ENCODE measurements at regions not wholly inside any gene's neighbourhood (a gene's known extent, or its start where the extent isn't known, plus 50 kb on each side); places are given as distances from the start of the nearest gene placed in this dataset.

GRCh38 chr6:163714179-163714578 is 299.7 kb downstream of the QKI start:
- Histone ChIP-seq H3F3A (ENCODE audit: insufficient read depth) (no peaks in the 10 kb centered on the region), H3K36me3 (ENCODE audit: low read depth) (no peaks in the 10 kb centered on the region), H3K4me2 (ENCODE audit: unreplicated experiment) (no peak overlapping the region), H3K4me1 (ENCODE audit: insufficient read depth) (peaks cover 8% of the 10 kb centered on the region; the same call in 1 of the 2 replicates), H3K9me3 (ENCODE audit: low read depth) (no peaks in the 10 kb centered on the region), H3K9me2 (ENCODE audit: insufficient read depth) (no peaks in the 10 kb centered on the region), H4K20me1 (ENCODE audit: insufficient read depth) (no peaks in the 10 kb centered on the region), H3K4me3 (no peak overlapping the region), H3K9ac (no peak overlapping the region), H2AFZ (no peak overlapping the region), H3K79me2 (ENCODE audit: insufficient read depth) (no peaks in the 10 kb centered on the region), H3K27me3 (replicated peaks; ENCODE audit: insufficient read depth) (no peaks in the 10 kb centered on the region), H3K27ac (no peak overlapping the region)
- no peak for DNase-seq
- TF ChIP-seq EZH2phosphoT487 (IDR thresholded peaks at IDR 0.05; ENCODE audit: insufficient read depth, low read depth) (no peak), EZH2 (IDR thresholded peaks at IDR 0.05; ENCODE audit: insufficient read depth, poor library complexity, severe bottlenecking) (no peak)
- in situ Hi-C loops (cut with MboI) = no loop called here
- 72 to 75% methylated on average over 10 of the region's 10 CpGs for whole genome bisulfite sequencing, 2 experiments (ENCODE audit: low coverage in 1 of 2, low lambda C conversion rate in 2 of 2, missing lambda C conversion rate in 2 of 2)

- TF ChIP-seq EZH2 (IDR thresholded peaks at IDR 0.05; ENCODE audit: insufficient read depth, poor library complexity, severe bottlenecking) (no peak), EZH2phosphoT487 (IDR thresholded peaks at IDR 0.05; ENCODE audit: insufficient read depth, low read depth) (no peak)
- DNase-seq = no peak
- Histone ChIP-seq H3K36me3 (ENCODE audit: low read depth) (no peaks in the 10 kb centered on the region), H3F3A (ENCODE audit: insufficient read depth) (no peaks in the 10 kb centered on the region), H2AFZ (no peak overlapping the region; the same call in 1 of the 2 replicates), H4K20me1 (ENCODE audit: insufficient read depth) (no peaks in the 10 kb centered on the region), H3K27me3 (replicated peaks; ENCODE audit: insufficient read depth) (no peaks in the 10 kb centered on the region), H3K79me2 (ENCODE audit: insufficient read depth) (no peaks in the 10 kb centered on the region), H3K27ac (no peak overlapping the region), H3K9me2 (ENCODE audit: insufficient read depth) (no peaks in the 10 kb centered on the region), H3K4me3 (no peak overlapping the region), H3K4me2 (ENCODE audit: unreplicated experiment) (no peak overlapping the region), H3K9me3 (ENCODE audit: low read depth) (no peaks in the 10 kb centered on the region), H3K4me1 (ENCODE audit: insufficient read depth) (peaks cover 8% of the 10 kb centered on the region; the same call in 1 of the 2 replicates), H3K9ac (no peak overlapping the region)
- in situ Hi-C loops (cut with MboI) = no loop called here
- WGBS, 2 experiments (ENCODE audit: low coverage in 1 of 2, low lambda C conversion rate in 2 of 2, missing lambda C conversion rate in 2 of 2) = 62 to 73% methylated on average over 6 to 8 of the region's 8 CpGs
These were observed 298.5 kb downstream of the QKI start for GRCh38 chr6:163712981-163713380.

- Histone ChIP-seq H3K4me1 (ENCODE audit: insufficient read depth) (peaks cover 8% of the 10 kb centered on the region; the same call in 1 of the 2 replicates), H3K27me3 (replicated peaks; ENCODE audit: insufficient read depth) (no peaks in the 10 kb centered on the region), H3K27ac (no peak overlapping the region), H3K9me3 (ENCODE audit: low read depth) (no peaks in the 10 kb centered on the region), H3K4me3 (peak overlapping the region; percentile 27; the same call in 1 of the 2 replicates), H3K79me2 (ENCODE audit: insufficient read depth) (no peaks in the 10 kb centered on the region), H2AFZ (peak overlapping the region; percentile 48), H3K4me2 (ENCODE audit: unreplicated experiment) (peak overlapping the region; percentile 40), H4K20me1 (ENCODE audit: insufficient read depth) (no peaks in the 10 kb centered on the region), H3F3A (ENCODE audit: insufficient read depth) (no peaks in the 10 kb centered on the region), H3K9me2 (ENCODE audit: insufficient read depth) (no peaks in the 10 kb centered on the region), H3K9ac (no peak overlapping the region), H3K36me3 (ENCODE audit: low read depth) (no peaks in the 10 kb centered on the region)
- TF ChIP-seq EZH2 (IDR thresholded peaks at IDR 0.05; ENCODE audit: insufficient read depth, poor library complexity, severe bottlenecking) (no peak), EZH2phosphoT487 (IDR thresholded peaks at IDR 0.05; ENCODE audit: insufficient read depth, low read depth) (no peak)
- DNase-seq = peak; percentile 24
- 38 to 41% methylated on average over 8 of the region's 8 CpGs for WGBS, 2 experiments (ENCODE audit: low coverage in 1 of 2, low lambda C conversion rate in 2 of 2, missing lambda C conversion rate in 2 of 2)
- in situ Hi-C loops (cut with MboI) = no loop called here
These were observed 298.0 kb downstream of the QKI start for GRCh38 chr6:163712566-163712961.

GRCh38 chr6:163711615-163712565 is 297.4 kb downstream of the QKI start:
- peak; percentile 59 for DNase-seq

More at GRCh38 chr6:163711615-163712565, 297.4 kb downstream of the QKI start:
- no peaks in the 10 kb centered on the region for H3K79me2 ChIP-seq (ENCODE audit: insufficient read depth)
- H3K36me3 ChIP-seq (ENCODE audit: low read depth) = no peaks in the 10 kb centered on the region
- no peaks in the 10 kb centered on the region for H4K20me1 ChIP-seq (ENCODE audit: insufficient read depth)
- H3K27me3 ChIP-seq (replicated peaks; ENCODE audit: insufficient read depth) = no peaks in the 10 kb centered on the region; the same call in 1 of the 2 replicates
- no peak overlapping the region for H3K27ac ChIP-seq
- in situ Hi-C loops (cut with MboI) = no loop called here
- no peaks in the 10 kb centered on the region for H3K9me2 ChIP-seq (ENCODE audit: insufficient read depth)
- no peaks in the 10 kb centered on the region for H3K9me3 ChIP-seq (ENCODE audit: low read depth)
- TF ChIP-seq EZH2phosphoT487 (IDR thresholded peaks at IDR 0.05; ENCODE audit: insufficient read depth, low read depth) (no peak), EZH2 (IDR thresholded peaks at IDR 0.05; ENCODE audit: insufficient read depth, poor library complexity, severe bottlenecking) (no peak)
- H3K4me1 ChIP-seq (ENCODE audit: insufficient read depth) = peaks cover 8% of the 10 kb centered on the region; the same call in 1 of the 2 replicates
- peak overlapping the region; percentile 40 for H3K4me2 ChIP-seq (ENCODE audit: unreplicated experiment)
- H3K9ac ChIP-seq = no peak overlapping the region
- WGBS, 2 experiments (ENCODE audit: low coverage in 1 of 2, low lambda C conversion rate in 2 of 2, missing lambda C conversion rate in 2 of 2) = 8% methylated on average over 24 of the region's 24 CpGs
- H3K4me3 ChIP-seq = peak overlapping the region; percentile 27; the same call in 1 of the 2 replicates
- no peaks in the 10 kb centered on the region for H3F3A ChIP-seq (ENCODE audit: insufficient read depth)
- H2AFZ ChIP-seq = peak overlapping the region; percentile 48
